ENCODE measurements at regions not wholly inside any gene's neighbourhood (a gene's known extent, or its start where the extent isn't known, plus 50 kb on each side); places are given as distances from the start of the nearest gene placed in this dataset.

DNA sequence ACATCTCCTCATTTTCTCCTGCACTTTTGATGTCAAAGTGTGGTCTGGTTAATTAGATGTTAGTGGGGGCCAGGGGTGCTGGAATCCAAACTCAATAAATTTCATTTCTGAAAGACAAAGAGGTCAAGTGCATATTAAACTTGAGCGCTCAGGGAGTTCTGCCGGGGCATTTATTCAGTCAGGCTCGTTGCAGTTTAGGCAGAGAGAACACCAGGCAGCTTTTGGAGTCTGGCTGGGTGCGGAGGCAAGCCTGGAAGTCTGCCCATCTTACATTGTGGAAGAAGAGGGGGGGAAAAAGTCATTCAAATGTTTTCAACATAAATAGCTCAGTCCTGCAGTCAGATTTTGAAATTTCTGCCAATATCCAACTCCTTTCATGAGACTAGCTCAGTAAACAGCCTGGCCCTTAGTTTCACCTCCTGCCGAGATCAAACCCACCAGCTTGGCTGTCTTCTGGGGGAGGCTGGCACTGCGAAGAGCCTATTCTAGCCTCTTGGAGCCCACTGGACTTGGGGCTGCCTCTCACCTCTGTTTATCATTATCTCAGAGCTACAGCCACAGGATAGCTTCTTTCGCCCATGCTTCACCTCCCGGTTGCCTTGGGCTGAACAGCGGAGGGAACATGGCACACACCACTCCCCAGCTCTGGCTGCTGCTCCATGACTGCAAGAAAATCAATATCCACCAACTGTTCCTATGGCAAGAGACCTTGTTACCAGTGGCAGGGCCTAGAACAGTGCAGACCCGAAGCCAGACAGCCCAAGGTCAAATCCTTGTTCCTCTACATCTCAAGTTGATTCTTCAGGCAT is 177.4 kb upstream of the CDH5 start:
- TF ChIP-seq EZH2phosphoT487 (IDR thresholded peaks at IDR 0.05; ENCODE audit: borderline replicate concordance, low read depth, low read length) = no peak
- TF ChIP-seq, protein P1, sequence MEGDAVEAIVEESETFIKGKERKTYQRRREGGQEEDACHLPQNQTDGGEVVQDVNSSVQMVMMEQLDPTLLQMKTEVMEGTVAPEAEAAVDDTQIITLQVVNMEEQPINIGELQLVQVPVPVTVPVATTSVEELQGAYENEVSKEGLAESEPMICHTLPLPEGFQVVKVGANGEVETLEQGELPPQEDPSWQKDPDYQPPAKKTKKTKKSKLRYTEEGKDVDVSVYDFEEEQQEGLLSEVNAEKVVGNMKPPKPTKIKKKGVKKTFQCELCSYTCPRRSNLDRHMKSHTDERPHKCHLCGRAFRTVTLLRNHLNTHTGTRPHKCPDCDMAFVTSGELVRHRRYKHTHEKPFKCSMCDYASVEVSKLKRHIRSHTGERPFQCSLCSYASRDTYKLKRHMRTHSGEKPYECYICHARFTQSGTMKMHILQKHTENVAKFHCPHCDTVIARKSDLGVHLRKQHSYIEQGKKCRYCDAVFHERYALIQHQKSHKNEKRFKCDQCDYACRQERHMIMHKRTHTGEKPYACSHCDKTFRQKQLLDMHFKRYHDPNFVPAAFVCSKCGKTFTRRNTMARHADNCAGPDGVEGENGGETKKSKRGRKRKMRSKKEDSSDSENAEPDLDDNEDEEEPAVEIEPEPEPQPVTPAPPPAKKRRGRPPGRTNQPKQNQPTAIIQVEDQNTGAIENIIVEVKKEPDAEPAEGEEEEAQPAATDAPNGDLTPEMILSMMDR (conservative IDR thresholded peaks at IDR 0.05; ENCODE audit: low read length) = no peak
